Keratinocyte (primary cell): ENCODE measurements at regions not wholly inside any gene's neighbourhood (a gene's known extent, or its start where the extent isn't known, plus 50 kb on each side); places are given as distances from the start of the nearest gene placed in this dataset.

Source experiments
- EZH2 ChIP-seq: IDR thresholded peaks from one replicate; pipeline ENCODE4 v1.6.1; 2012; ENCODE audit warnings: inconsistent platforms, mild to moderate bottlenecking, low read length, moderate library complexity
- TF ChIP-seq, protein P1 (sequence below), 3 experiments: IDR thresholded peaks in 1 of 3; conservative IDR thresholded peaks in 1 of 3; optimal IDR thresholded peaks in 1 of 3; 2 replicates in 2 of 3; 3 replicates in 1 of 3; pipeline versions ENCODE3 to v1.5.1; 2011; ENCODE audit warnings: low read length in 3 of 3, mild to moderate bottlenecking in 3 of 3, moderate library complexity in 2 of 3, control low read depth in 1 of 3, inconsistent platforms in 1 of 3; ENCODE audit not compliant: insufficient read depth in 2 of 3; ENCODE audit errors: extremely low read depth in 1 of 3

DNA sequence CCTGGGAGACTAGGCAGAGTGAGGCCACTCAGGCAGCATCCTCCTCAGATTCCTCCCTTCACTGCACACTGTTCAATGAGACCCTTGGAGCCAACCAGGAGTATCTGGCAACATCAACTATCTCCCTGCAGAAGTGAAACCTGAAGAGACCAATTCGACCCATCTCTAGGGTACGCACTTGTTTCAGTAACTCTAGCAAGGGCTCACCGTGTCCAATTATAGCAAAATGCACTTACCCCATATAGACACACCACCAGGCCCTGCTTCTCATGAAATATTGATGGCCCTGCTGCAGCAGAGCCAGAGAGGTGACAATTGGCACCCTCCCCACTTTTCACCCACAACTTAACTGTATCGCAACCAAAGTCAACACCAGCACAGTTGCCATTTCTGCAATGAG, 196.1 kb upstream of the IGF1R start:
- TF ChIP-seq, protein P1, sequence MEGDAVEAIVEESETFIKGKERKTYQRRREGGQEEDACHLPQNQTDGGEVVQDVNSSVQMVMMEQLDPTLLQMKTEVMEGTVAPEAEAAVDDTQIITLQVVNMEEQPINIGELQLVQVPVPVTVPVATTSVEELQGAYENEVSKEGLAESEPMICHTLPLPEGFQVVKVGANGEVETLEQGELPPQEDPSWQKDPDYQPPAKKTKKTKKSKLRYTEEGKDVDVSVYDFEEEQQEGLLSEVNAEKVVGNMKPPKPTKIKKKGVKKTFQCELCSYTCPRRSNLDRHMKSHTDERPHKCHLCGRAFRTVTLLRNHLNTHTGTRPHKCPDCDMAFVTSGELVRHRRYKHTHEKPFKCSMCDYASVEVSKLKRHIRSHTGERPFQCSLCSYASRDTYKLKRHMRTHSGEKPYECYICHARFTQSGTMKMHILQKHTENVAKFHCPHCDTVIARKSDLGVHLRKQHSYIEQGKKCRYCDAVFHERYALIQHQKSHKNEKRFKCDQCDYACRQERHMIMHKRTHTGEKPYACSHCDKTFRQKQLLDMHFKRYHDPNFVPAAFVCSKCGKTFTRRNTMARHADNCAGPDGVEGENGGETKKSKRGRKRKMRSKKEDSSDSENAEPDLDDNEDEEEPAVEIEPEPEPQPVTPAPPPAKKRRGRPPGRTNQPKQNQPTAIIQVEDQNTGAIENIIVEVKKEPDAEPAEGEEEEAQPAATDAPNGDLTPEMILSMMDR (optimal IDR thresholded peaks at IDR 0.05 in 1 of 3, IDR thresholded peaks at IDR 0.05 in 1 of 3, conservative IDR thresholded peaks at IDR 0.05 in 1 of 3; ENCODE audit: extremely low read depth in 1 of 3, insufficient read depth in 2 of 3, low read length in 3 of 3): no peak
- TF ChIP-seq EZH2: no peak
